ENCODE measurements at regions not wholly inside any gene's neighbourhood (a gene's known extent, or its start where the extent isn't known, plus 50 kb on each side); places are given as distances from the start of the nearest gene placed in this dataset.

GRCh38 chr1:5189384-5189783 lies 535.0 kb downstream of the AJAP1 start:
- H3K4me3 ChIP-seq (ENCODE audit: low read length): no peak overlapping the region

GRCh38 chr1:5165762-5166161 lies 511.4 kb downstream of the AJAP1 start:
- Histone ChIP-seq H3K4me1 (ENCODE audit: insufficient read depth, low read length) (no peaks in the 10 kb centered on the region), H3K27me3 (ENCODE audit: insufficient read depth, low read length) (no peaks in the 10 kb centered on the region), H3K9ac (ENCODE audit: low read depth, low read length) (no peak overlapping the region), H3K4me3 (ENCODE audit: low read length) (no peak overlapping the region), H3K9me3 (ENCODE audit: insufficient read depth, low read depth, low read length) (no peaks in the 10 kb centered on the region), H3K36me3 (ENCODE audit: insufficient read depth, low read depth, low read length) (no peaks in the 10 kb centered on the region), H3K27ac (ENCODE audit: low read length) (no peak overlapping the region)

More at GRCh38 chr1:5189384-5189783, 535.0 kb downstream of the AJAP1 start:
- Histone ChIP-seq H3K36me3 (ENCODE audit: insufficient read depth, low read depth, low read length) (no peaks in the 10 kb centered on the region), H3K4me1 (ENCODE audit: insufficient read depth, low read length) (no peaks in the 10 kb centered on the region), H3K9ac (ENCODE audit: low read depth, low read length) (no peak overlapping the region), H3K27me3 (ENCODE audit: insufficient read depth, low read length) (no peaks in the 10 kb centered on the region), H3K9me3 (ENCODE audit: insufficient read depth, low read depth, low read length) (no peaks in the 10 kb centered on the region), H3K27ac (ENCODE audit: low read length) (no peak overlapping the region)

- no peak overlapping the region for H3K27ac ChIP-seq (ENCODE audit: low read length)
- H3K9me3 ChIP-seq (ENCODE audit: insufficient read depth, low read depth, low read length): no peaks in the 10 kb centered on the region
- H3K36me3 ChIP-seq (ENCODE audit: insufficient read depth, low read depth, low read length): no peaks in the 10 kb centered on the region
These were observed 509.7 kb downstream of the AJAP1 start for GRCh38 chr1:5164158-5164557.

GRCh38 chr1:5161372-5161771 lies 507.0 kb downstream of the AJAP1 start:
- no peak overlapping the region for H3K4me3 ChIP-seq (ENCODE audit: low read length)
- no peaks in the 10 kb centered on the region for H3K27me3 ChIP-seq (ENCODE audit: insufficient read depth, low read length)
- H3K9ac ChIP-seq (ENCODE audit: low read depth, low read length): no peak overlapping the region
- H3K27ac ChIP-seq (ENCODE audit: low read length): no peak overlapping the region
- no peaks in the 10 kb centered on the region for H3K36me3 ChIP-seq (ENCODE audit: insufficient read depth, low read depth, low read length)
- H3K9me3 ChIP-seq (ENCODE audit: insufficient read depth, low read depth, low read length): no peaks in the 10 kb centered on the region
- H3K4me1 ChIP-seq (ENCODE audit: insufficient read depth, low read length): no peaks in the 10 kb centered on the region

More at GRCh38 chr1:5164158-5164557, 509.7 kb downstream of the AJAP1 start:
- no peaks in the 10 kb centered on the region for H3K27me3 ChIP-seq (ENCODE audit: insufficient read depth, low read length)
- no peak overlapping the region for H3K9ac ChIP-seq (ENCODE audit: low read depth, low read length)
- no peak overlapping the region for H3K4me3 ChIP-seq (ENCODE audit: low read length)
- no peaks in the 10 kb centered on the region for H3K4me1 ChIP-seq (ENCODE audit: insufficient read depth, low read length)

GRCh38 chr1:5157175-5157574 lies 502.8 kb downstream of the AJAP1 start:
- Histone ChIP-seq H3K27ac (ENCODE audit: low read length) (no peak overlapping the region), H3K27me3 (ENCODE audit: insufficient read depth, low read length) (no peaks in the 10 kb centered on the region)

GRCh38 chr1:5156416-5157120 lies 502.2 kb downstream of the AJAP1 start:
- Histone ChIP-seq H3K9ac (ENCODE audit: low read depth, low read length) (no peak overlapping the region), H3K4me3 (ENCODE audit: low read length) (no peak overlapping the region), H3K4me1 (ENCODE audit: insufficient read depth, low read length) (no peaks in the 10 kb centered on the region), H3K27ac (ENCODE audit: low read length) (no peak overlapping the region), H3K9me3 (ENCODE audit: insufficient read depth, low read depth, low read length) (peaks cover 7% of the 10 kb centered on the region), H3K36me3 (ENCODE audit: insufficient read depth, low read depth, low read length) (no peaks in the 10 kb centered on the region), H3K27me3 (ENCODE audit: insufficient read depth, low read length) (no peaks in the 10 kb centered on the region)

More at GRCh38 chr1:5157175-5157574, 502.8 kb downstream of the AJAP1 start:
- Histone ChIP-seq H3K4me1 (ENCODE audit: insufficient read depth, low read length) (no peaks in the 10 kb centered on the region), H3K36me3 (ENCODE audit: insufficient read depth, low read depth, low read length) (no peaks in the 10 kb centered on the region), H3K4me3 (ENCODE audit: low read length) (no peak overlapping the region), H3K9me3 (ENCODE audit: insufficient read depth, low read depth, low read length) (peaks cover 7% of the 10 kb centered on the region), H3K9ac (ENCODE audit: low read depth, low read length) (no peak overlapping the region)

GRCh38 chr1:5151511-5151910 lies 497.1 kb downstream of the AJAP1 start:
- peaks cover 7% of the 10 kb centered on the region for H3K9me3 ChIP-seq (ENCODE audit: insufficient read depth, low read depth, low read length)
- H3K27me3 ChIP-seq (ENCODE audit: insufficient read depth, low read length): no peaks in the 10 kb centered on the region; the same call in 1 of the 2 replicates
- H3K4me3 ChIP-seq (ENCODE audit: low read length): no peak overlapping the region
- no peak overlapping the region for H3K9ac ChIP-seq (ENCODE audit: low read depth, low read length)
- no peaks in the 10 kb centered on the region for H3K4me1 ChIP-seq (ENCODE audit: insufficient read depth, low read length)
- no peaks in the 10 kb centered on the region for H3K36me3 ChIP-seq (ENCODE audit: insufficient read depth, low read depth, low read length)
- H3K27ac ChIP-seq (ENCODE audit: low read length): no peak overlapping the region

GRCh38 chr1:5150191-5150590 lies 495.8 kb downstream of the AJAP1 start:
- H3K4me1 ChIP-seq (ENCODE audit: insufficient read depth, low read length): no peaks in the 10 kb centered on the region
- peaks cover 2% of the 10 kb centered on the region for H3K9me3 ChIP-seq (ENCODE audit: insufficient read depth, low read depth, low read length)
- H3K4me3 ChIP-seq (ENCODE audit: low read length): no peak overlapping the region
- H3K9ac ChIP-seq (ENCODE audit: low read depth, low read length): no peak overlapping the region
- no peak overlapping the region for H3K27ac ChIP-seq (ENCODE audit: low read length)
- no peaks in the 10 kb centered on the region; the same call in 1 of the 2 replicates for H3K27me3 ChIP-seq (ENCODE audit: insufficient read depth, low read length)
- H3K36me3 ChIP-seq (ENCODE audit: insufficient read depth, low read depth, low read length): no peaks in the 10 kb centered on the region

GRCh38 chr1:5147806-5148205 lies 493.4 kb downstream of the AJAP1 start:
- peaks cover 6% of the 10 kb centered on the region; the same call in 1 of the 2 replicates for H3K4me1 ChIP-seq (ENCODE audit: insufficient read depth, low read length)
- no peaks in the 10 kb centered on the region; the same call in 1 of the 2 replicates for H3K27me3 ChIP-seq (ENCODE audit: insufficient read depth, low read length)
- no peaks in the 10 kb centered on the region for H3K36me3 ChIP-seq (ENCODE audit: insufficient read depth, low read depth, low read length)
- H3K9ac ChIP-seq (ENCODE audit: low read depth, low read length): no peak overlapping the region
- H3K4me3 ChIP-seq (ENCODE audit: low read length): no peak overlapping the region
- H3K9me3 ChIP-seq (ENCODE audit: insufficient read depth, low read depth, low read length): no peaks in the 10 kb centered on the region; the same call in 1 of the 2 replicates
- H3K27ac ChIP-seq (ENCODE audit: low read length): no peak overlapping the region

- H3K9me3 ChIP-seq (ENCODE audit: insufficient read depth, low read depth, low read length): no peaks in the 10 kb centered on the region
- no peak overlapping the region for H3K27ac ChIP-seq (ENCODE audit: low read length)
- H3K27me3 ChIP-seq (ENCODE audit: insufficient read depth, low read length): no peaks in the 10 kb centered on the region
- peaks cover 6% of the 10 kb centered on the region; the same call in 1 of the 2 replicates for H3K4me1 ChIP-seq (ENCODE audit: insufficient read depth, low read length)
- H3K9ac ChIP-seq (ENCODE audit: low read depth, low read length): no peak overlapping the region
- no peaks in the 10 kb centered on the region for H3K36me3 ChIP-seq (ENCODE audit: insufficient read depth, low read depth, low read length)
- no peak overlapping the region for H3K4me3 ChIP-seq (ENCODE audit: low read length)
These were observed 488.0 kb downstream of the AJAP1 start for GRCh38 chr1:5142389-5142788.

GRCh38 chr1:5141750-5142149 lies 487.3 kb downstream of the AJAP1 start:
- H3K4me1 ChIP-seq (ENCODE audit: insufficient read depth, low read length): peaks cover 6% of the 10 kb centered on the region; the same call in 1 of the 2 replicates
- no peaks in the 10 kb centered on the region for H3K9me3 ChIP-seq (ENCODE audit: insufficient read depth, low read depth, low read length)
- H3K4me3 ChIP-seq (ENCODE audit: low read length): no peak overlapping the region
- H3K27ac ChIP-seq (ENCODE audit: low read length): no peak overlapping the region
- no peaks in the 10 kb centered on the region for H3K36me3 ChIP-seq (ENCODE audit: insufficient read depth, low read depth, low read length)
- no peak overlapping the region for H3K9ac ChIP-seq (ENCODE audit: low read depth, low read length)
- H3K27me3 ChIP-seq (ENCODE audit: insufficient read depth, low read length): no peaks in the 10 kb centered on the region

GRCh38 chr1:5140962-5141361 lies 486.6 kb downstream of the AJAP1 start:
- Histone ChIP-seq H3K9ac (ENCODE audit: low read depth, low read length) (no peak overlapping the region), H3K27ac (ENCODE audit: low read length) (no peak overlapping the region), H3K4me1 (ENCODE audit: insufficient read depth, low read length) (peaks cover 6% of the 10 kb centered on the region; the same call in 1 of the 2 replicates), H3K9me3 (ENCODE audit: insufficient read depth, low read depth, low read length) (no peaks in the 10 kb centered on the region), H3K4me3 (ENCODE audit: low read length) (no peak overlapping the region), H3K27me3 (ENCODE audit: insufficient read depth, low read length) (no peaks in the 10 kb centered on the region), H3K36me3 (ENCODE audit: insufficient read depth, low read depth, low read length) (no peaks in the 10 kb centered on the region)

Data from iPS-20b (cell line).